Skeletal muscle satellite cell (primary cell): ENCODE measurements at regions not wholly inside any gene's neighbourhood (a gene's known extent, or its start where the extent isn't known, plus 50 kb on each side); places are given as distances from the start of the nearest gene placed in this dataset.

Experiments
- H3K27me3 ChIP-seq: 2 replicates; pipeline ENCODE4 v1.7.0; 2013; ENCODE audit warnings: low read length; ENCODE audit not compliant: control insufficient read depth, insufficient read depth
- H3K36me3 ChIP-seq: 2 replicates; pipeline ENCODE4 v1.7.0; 2013; ENCODE audit warnings: mild to moderate bottlenecking, control low read depth, low read length; ENCODE audit not compliant: insufficient read depth
- H3K4me1 ChIP-seq: 2 replicates; pipeline ENCODE4 v1.7.0; 2013; ENCODE audit warnings: low read length; ENCODE audit not compliant: control insufficient read depth, insufficient read depth
- H3K4me2 ChIP-seq: 2 replicates; pipeline ENCODE4 v1.7.0; 2013; ENCODE audit warnings: mild to moderate bottlenecking, low read length
- H3K4me3 ChIP-seq: 2 replicates; pipeline ENCODE4 v1.7.0; 2013; ENCODE audit warnings: low read length
- H3K9ac ChIP-seq: 2 replicates; pipeline ENCODE4 v1.7.0; 2013; ENCODE audit warnings: mild to moderate bottlenecking, low read depth, low read length, moderate library complexity
- H3K9me3 ChIP-seq: replicated peaks from 2 replicates; pipeline ENCODE4 v1.7.0; 2013; ENCODE audit warnings: mild to moderate bottlenecking, control low read depth, low read length

DNA sequence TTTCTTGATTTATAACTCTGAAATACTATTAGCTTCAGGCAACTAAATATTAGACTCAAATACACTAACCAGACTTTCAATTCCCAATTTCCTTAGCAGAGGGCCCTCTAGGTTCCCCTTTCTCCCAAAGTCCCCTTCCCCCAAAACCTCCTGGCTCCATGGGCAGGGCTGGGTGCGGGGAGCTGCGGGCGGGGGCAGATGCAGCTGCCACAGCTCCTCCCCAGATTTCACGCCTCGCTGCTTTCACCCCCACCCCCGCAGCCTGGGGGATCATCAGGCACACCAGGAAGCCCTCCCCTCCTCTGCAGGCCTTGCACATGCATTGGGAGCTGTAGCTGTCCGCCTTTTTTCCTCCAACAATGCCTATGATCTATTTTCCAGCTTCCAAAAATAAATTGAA is 82.8 kb upstream of the SPATA31C2 start:
- Histone ChIP-seq H3K36me3 (no peaks in the 10 kb centered on the region), H3K4me1 (no peaks in the 10 kb centered on the region), H3K27me3 (peaks cover 4% of the 10 kb centered on the region), H3K4me2 (no peak overlapping the region), H3K9me3 (no peaks in the 10 kb centered on the region), H3K4me3 (no peak overlapping the region), H3K9ac (no peak overlapping the region)

DNA sequence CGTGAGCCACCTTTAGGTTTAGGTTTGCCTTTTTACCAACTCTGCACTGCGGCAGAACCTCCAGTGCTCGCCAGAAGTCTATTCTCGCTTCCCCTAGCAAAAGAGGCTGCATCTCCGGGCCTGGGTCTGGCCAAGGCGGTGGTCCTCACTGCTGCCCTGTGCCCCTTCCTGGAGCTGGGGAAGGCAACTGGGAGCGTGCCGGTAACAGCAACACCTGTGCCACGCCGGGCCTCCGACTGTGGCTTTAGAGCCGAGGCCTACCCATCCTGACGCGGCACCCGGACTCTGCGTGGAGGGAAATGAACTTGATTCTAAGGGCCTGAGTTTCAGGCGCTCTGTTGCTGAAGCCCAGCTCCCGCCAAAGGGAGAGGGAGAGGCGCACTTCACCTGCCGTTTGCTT is 82.4 kb upstream of the SPATA31C2 start:
- H3K4me1 ChIP-seq, result no peaks in the 10 kb centered on the region
- H3K27me3 ChIP-seq, result peaks cover 5% of the 10 kb centered on the region
- H3K9ac ChIP-seq, result no peak overlapping the region
- no peak overlapping the region for H3K4me3 ChIP-seq
- H3K9me3 ChIP-seq, result no peaks in the 10 kb centered on the region
- H3K36me3 ChIP-seq, result no peaks in the 10 kb centered on the region
- H3K4me2 ChIP-seq, result no peak overlapping the region

DNA sequence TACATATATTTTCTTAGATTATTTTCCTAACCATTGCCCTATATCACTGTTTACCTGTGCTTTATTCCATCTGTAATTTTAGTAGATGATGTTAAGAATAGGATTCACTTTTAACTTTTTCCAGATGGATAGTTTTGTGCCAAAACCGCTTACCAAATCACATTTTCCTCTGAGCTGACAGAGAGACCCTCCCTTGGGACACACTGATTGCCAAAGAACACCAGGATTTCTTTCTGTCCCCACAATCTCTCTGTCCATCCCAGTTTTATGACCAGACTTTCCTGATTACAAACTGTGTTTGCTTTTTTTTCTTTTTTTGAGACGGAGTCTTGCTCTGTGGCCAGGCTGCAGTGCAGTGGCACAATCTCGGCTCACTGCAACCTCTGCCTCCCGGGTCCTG is 81.3 kb upstream of the SPATA31C2 start:
- H3K4me1 ChIP-seq, result no peaks in the 10 kb centered on the region
- H3K36me3 ChIP-seq, result no peaks in the 10 kb centered on the region
- H3K4me2 ChIP-seq, result no peak overlapping the region
- no peak overlapping the region for H3K4me3 ChIP-seq
- H3K9me3 ChIP-seq, result no peaks in the 10 kb centered on the region
- no peak overlapping the region for H3K9ac ChIP-seq
- H3K27me3 ChIP-seq, result peaks cover 5% of the 10 kb centered on the region

DNA sequence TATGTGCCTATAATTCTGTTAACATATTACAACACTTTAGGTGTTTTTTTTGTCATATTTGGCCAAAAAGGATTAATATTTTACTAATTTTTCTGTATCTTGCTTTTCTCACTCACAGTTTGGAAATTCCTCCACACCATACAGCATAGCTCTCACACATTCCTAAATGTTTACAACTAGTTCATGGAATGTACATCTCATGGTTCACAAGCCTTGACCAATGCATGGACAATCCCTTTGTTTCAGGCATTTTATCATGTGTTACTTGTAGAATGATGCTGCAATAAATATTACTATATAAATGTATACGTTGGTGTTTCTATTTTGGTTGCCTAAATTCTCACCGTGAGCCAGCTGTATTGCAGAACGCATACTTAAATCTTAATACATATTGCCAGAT is 80.5 kb upstream of the SPATA31C2 start:
- Histone ChIP-seq H3K27me3 (peaks cover 5% of the 10 kb centered on the region), H3K4me3 (no peak overlapping the region), H3K9ac (no peak overlapping the region), H3K4me1 (no peaks in the 10 kb centered on the region), H3K4me2 (no peak overlapping the region), H3K9me3 (no peaks in the 10 kb centered on the region), H3K36me3 (no peaks in the 10 kb centered on the region)

DNA sequence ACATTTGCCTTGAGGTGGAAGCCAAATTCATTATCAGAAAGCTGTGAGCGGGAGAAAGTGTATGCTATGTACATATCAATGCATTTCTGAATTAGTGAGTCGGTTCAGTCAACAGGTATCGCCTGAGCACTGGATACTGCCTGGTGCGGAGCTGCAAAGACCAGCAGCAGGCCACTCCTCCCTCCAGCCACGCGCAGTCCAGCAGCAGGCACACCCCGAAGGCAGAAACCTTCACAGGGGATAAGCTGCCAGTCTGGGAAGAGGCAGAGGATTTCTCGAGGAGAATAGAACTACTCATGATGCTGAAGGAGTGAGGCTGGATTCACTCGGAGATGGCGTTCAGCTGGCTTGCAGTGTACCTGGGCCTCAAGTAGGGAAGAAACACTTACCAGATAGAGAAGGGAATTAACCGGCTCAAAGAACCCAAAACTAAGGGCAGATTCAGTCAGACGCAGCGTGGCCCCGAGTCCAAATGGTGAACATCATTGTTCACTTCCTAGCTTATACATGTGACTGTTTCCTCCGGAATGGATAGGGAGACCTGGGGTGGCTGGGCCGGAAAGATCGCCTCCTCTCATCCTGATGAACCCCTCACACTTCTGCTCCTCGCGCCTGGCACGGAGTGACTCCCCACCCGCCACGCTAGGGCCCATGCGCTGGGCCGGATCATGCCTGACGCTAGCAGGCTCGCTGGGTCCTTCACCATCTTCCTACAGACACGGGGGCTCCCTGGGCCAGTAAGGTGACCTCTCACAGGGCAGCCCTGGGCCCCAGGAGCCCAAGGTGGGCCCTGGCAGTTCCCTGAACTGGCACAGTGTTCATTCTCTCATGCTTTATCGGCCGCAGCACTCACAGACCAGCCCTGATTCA is 78.1 kb upstream of the SPATA31C2 start:
- H3K27me3 ChIP-seq, result peaks cover 5% of the 10 kb centered on the region
- no peaks in the 10 kb centered on the region for H3K36me3 ChIP-seq
- no peak overlapping the region for H3K9ac ChIP-seq
- no peaks in the 10 kb centered on the region for H3K9me3 ChIP-seq
- no peak overlapping the region for H3K4me2 ChIP-seq
- H3K4me1 ChIP-seq, result no peaks in the 10 kb centered on the region
- no peak overlapping the region for H3K4me3 ChIP-seq

DNA sequence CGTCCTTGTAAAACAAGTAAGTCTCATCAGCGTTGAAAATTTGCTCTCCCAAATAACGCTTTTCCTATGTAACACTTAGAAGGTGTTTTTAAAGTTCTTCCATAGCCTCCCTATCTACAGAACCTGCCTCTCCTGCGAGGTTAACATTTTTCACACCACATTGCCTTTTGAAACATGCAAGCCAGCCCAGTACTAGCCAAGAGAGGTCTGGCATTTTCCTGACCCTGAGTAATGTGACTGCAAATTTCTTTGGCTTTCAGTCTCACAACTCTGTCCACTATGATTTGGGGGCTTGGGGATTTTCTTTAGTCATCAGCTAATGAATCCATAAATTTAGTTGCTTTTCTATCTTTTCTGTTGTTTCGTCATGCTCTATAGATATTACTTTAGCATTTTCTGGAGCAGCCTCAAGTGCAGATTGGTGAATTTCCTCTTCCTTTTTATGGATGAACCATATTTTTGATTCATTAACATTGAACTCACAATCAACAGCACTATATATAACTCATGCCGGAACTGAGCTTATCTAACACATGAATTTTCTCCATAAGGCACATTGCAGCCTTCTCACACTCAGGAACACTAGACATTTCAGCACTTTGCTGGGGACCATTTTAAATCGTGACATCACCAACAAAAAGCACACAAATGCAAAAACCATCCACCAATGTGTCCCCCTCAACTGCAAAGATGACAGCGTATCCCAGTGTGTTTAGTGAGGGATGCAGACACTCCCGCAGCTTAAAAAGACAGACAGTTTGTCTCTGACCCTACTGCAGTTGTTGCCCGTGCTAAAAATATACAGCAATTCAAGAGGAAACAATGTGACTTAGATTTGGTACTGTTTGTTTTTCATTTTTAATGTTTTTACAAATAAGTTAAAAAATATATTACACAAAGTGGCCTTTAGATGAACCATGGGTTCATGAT is 77.2 kb upstream of the SPATA31C2 start:
- no peaks in the 10 kb centered on the region for H3K36me3 ChIP-seq
- peaks cover 5% of the 10 kb centered on the region for H3K27me3 ChIP-seq
- no peak overlapping the region for H3K9ac ChIP-seq
- no peak overlapping the region for H3K4me2 ChIP-seq
- H3K4me1 ChIP-seq, result no peaks in the 10 kb centered on the region
- H3K9me3 ChIP-seq, result no peaks in the 10 kb centered on the region
- H3K4me3 ChIP-seq, result no peak overlapping the region

DNA sequence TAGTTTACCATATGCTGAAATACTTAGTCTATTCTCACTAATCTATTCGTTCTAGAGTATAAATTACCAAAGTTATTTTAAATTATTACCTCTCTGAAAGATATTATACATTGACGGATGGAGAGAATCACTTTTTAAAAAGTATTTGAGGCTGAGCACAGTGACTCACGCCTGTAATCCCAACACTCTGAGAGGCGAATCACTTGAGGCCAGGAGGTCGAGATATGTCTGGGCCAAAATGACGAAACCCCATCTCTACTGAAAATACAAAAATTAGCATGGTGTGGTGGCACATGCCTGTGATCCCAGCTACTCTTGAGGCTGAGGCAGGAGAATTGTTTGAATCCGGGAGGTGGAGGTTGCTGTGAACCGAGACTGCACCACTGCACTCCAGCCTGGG is 64.0 kb upstream of the SPATA31C2 start:
- H3K4me3 ChIP-seq, result no peak overlapping the region
- no peak overlapping the region for H3K9ac ChIP-seq
- H3K27me3 ChIP-seq, result no peaks in the 10 kb centered on the region
- H3K9me3 ChIP-seq, result no peaks in the 10 kb centered on the region
- H3K36me3 ChIP-seq, result no peaks in the 10 kb centered on the region
- H3K4me1 ChIP-seq, result peaks cover 12% of the 10 kb centered on the region
- no peak overlapping the region for H3K4me2 ChIP-seq

DNA sequence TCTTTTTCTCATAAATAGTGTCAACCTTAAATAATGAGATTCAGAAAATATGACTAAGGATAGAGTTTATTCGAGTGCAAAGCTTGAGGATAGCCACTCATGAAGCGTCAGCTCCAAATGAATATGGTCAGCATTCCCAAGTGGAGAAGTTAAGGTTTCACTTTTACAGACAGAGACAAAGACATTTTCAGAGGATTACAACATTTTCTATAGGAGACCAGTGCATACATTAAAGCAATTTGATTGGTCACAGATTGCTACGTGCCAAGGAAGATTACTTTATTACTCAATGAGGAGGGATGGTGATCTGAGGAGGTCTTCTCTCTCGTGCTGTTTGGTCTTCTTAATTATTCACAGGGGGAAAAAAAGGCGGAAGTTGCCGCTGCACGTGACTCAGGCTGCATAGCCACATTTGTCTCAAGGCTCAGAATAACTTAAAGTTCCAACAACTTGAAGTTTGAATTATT is 60.1 kb upstream of the SPATA31C2 start:
- H3K4me1 ChIP-seq, result peaks cover 14% of the 10 kb centered on the region
- H3K9me3 ChIP-seq, result no peaks in the 10 kb centered on the region
- peak overlapping the region; percentile 63 for H3K4me2 ChIP-seq
- H3K9ac ChIP-seq, result peak overlapping the region; percentile 2
- H3K36me3 ChIP-seq, result no peaks in the 10 kb centered on the region
- H3K4me3 ChIP-seq, result peak overlapping the region; percentile 42
- no peaks in the 10 kb centered on the region for H3K27me3 ChIP-seq

DNA sequence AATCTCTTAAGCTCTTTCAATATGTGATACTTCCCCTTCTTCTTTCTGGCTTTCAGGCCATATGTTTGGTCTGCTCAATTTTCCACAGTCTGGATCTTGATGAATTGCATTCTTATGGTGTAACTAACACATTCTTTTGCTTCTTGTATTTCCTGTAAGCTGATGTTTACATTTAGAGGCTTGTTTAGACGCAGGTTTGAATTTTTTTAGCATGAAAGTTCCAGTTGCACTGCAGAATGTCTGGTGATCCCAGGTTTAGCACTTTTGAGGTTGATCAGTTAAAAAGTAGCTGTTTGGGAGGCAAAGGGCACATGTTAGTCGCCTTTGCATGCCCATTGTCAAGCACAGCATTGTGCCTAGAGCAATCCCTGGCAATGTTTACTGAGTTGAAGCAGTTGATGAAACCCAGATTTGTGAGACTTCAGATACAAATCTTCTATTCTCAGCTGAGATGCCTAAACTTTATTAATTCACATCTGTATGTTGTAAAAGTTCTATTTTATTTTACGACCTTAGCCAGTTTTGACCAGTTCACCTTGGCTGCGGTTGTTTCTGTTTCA is 59.6 kb upstream of the SPATA31C2 start:
- peak overlapping the region; percentile 32 for H3K9ac ChIP-seq

DNA sequence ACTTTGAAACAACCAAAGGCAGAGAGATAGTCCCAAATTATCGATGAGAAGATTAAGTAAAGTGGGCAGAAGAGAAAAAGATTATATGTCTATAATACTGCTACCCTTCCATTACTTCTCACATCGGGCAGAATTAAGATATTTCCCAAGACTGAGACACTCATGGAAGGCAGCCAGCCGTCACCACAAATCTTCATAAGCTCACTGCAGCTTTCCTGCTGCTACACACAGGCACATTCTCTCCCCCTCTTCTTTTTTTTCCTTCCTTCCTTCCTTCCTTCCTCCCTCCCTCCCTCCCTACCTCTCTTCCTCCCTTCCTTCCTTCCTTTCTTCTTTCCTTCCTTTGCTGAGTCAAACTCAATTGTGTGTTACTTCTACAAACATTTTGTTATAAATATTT is 58.7 kb upstream of the SPATA31C2 start:
- peak overlapping the region; percentile 32 for H3K9ac ChIP-seq
- H3K27me3 ChIP-seq, result no peaks in the 10 kb centered on the region
- no peak overlapping the region for H3K4me3 ChIP-seq

More for the DNA sequence above, 59.6 kb upstream of the SPATA31C2 start:
- H3K4me2 ChIP-seq, result peak overlapping the region; percentile 63
- H3K9me3 ChIP-seq, result no peaks in the 10 kb centered on the region
- H3K4me1 ChIP-seq, result peaks cover 14% of the 10 kb centered on the region
- no peaks in the 10 kb centered on the region for H3K27me3 ChIP-seq
- H3K4me3 ChIP-seq, result peak overlapping the region; percentile 42
- H3K36me3 ChIP-seq, result no peaks in the 10 kb centered on the region

DNA sequence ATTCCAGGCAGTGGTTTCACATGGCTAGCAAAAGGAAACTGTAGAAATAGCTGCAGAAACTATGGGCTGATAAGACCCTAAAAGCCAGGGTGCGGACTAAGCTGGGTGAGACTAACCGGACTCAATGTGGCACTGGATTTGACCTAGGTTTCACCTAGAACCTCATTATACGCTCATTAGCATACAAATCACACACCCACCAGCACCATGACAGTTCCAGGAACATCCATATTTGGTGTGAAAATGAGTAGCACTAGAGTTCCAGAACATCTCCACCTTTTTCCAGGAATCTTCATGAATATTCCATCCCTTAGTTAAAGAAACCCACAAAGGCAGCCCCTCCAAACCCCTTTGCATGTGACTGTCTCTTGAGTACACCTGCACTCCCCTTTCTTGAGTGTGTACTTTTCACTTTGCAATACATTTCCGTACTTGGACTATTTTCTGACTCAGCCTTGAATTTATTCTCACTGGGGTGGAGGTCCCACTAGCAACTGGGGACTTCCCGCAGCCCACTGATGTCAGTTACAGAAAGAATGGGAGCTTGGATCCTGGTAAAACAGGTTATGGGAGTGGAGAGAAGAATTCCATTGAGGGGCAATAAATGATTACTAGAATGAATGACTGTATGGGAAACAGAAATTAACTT is 58.0 kb upstream of the SPATA31C2 start:
- Histone ChIP-seq H3K27me3 (no peaks in the 10 kb centered on the region), H3K4me3 (no peak overlapping the region), H3K9me3 (no peaks in the 10 kb centered on the region), H3K4me1 (peaks cover 14% of the 10 kb centered on the region), H3K36me3 (no peaks in the 10 kb centered on the region), H3K9ac (no peak overlapping the region), H3K4me2 (no peak overlapping the region)

More for the DNA sequence above, 58.7 kb upstream of the SPATA31C2 start:
- H3K4me1 ChIP-seq, result peaks cover 14% of the 10 kb centered on the region
- no peaks in the 10 kb centered on the region for H3K36me3 ChIP-seq
- no peak overlapping the region for H3K4me2 ChIP-seq
- no peaks in the 10 kb centered on the region for H3K9me3 ChIP-seq
